Mucosa of gallbladder (tissue), 1 donor: ENCODE measurements at regions not wholly inside any gene's neighbourhood (a gene's known extent, or its start where the extent isn't known, plus 50 kb on each side); places are given as distances from the start of the nearest gene placed in this dataset.
"Not testable (repeated sequence)": the region's sequence is repeated elsewhere in the genome, so short reads cannot be mapped to it uniquely, and the experiment has no call there.

Source experiments
- DNase-seq: peaks from one replicate; pipeline ENCODE4 v3.0.0-alpha.2; 2020; ENCODE audit warnings: low spot score
- donor health status: DM: no; HTN: no; CAD: no.

GRCh38 chr10:55899472-55900147 lies 461.4 kb downstream of the ZWINT start:
- DNase-seq, result not testable (repeated sequence)

- DNase-seq, result no peak
Measured at GRCh38 chr10:55897490-55897921, 463.6 kb downstream of the ZWINT start.

DNA sequence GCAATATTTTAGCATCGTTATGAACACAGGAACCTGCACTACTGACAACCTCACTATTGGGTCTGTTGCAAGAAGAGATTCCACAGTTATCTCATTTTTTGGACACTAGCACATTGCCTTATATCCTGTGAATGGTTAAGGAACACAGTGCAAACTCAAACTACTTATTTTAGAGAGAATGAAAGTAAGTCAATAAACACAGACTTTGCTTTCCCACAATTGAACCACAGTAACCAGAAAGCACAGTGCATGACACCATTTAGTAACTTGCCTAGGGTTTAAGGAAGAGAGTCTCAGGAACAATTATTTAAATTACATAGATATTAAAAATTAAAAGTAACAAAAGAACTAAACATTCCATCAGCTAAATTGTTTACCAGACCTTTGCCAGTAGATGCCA lies 468.8 kb downstream of the ZWINT start:
- DNase-seq, result no peak

DNA sequence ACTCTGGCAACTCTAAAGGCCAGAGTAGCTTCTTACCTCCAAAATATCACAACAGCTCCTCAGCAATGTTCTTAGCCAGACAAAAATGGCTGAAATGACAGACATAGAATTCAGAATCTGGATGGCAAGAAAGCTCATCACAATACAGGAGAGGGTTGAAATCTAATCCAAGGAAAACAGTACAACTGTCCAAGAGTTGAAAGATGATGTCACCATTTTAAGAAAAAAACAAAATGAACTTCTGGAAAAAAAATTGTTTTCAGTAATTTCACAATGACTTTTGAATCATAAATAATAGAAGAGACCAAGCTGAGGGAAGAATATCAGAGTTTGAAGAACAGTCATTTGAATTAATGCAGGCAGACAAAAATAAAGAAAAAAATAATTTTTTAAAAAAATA lies 479.5 kb downstream of the ZWINT start:
- DNase-seq, result no peak

GRCh38 chr10:55873485-55873884 lies 487.6 kb downstream of the ZWINT start:
- DNase-seq, result no peak

GRCh38 chr10:55870186-55870585 lies 490.9 kb downstream of the ZWINT start:
- no peak for DNase-seq

DNA sequence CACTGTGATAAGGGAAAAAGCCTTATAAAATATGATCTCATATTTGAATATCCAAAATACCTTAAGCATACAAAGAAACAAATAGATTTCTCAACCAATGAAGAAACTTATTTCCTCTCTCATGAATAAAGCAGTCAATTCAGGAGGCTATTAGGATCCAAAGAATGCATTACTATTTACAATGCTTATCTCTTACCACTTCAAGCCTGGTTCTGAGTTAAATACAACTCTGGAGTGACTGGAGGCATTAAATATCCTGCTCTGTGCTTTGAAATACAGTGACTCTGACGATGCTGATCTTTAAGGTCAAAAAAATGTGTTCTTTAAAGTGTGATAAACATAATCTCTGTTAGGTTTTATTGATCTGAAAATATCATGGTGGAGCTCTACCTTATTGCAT lies 493.2 kb downstream of the ZWINT start:
- DNase-seq, result no peak

DNA sequence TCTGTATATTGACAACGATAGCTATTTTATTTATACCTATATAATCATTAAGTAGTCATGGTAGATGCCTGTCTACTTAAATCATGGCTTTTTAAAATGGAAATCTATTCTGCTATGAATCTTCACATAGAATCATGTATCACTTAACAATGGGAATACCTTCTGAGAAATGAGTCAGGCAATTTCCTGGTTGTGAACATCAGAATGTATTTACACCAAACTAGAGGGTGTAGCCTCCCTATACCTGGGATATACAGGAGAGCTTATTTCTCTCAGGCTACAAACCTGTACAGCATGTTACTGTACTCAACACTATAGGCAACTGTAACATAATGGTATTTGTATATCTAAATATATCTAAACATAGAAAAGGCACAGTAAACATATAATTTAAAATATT lies 502.3 kb downstream of the ZWINT start:
- DNase-seq, result no peak

DNA sequence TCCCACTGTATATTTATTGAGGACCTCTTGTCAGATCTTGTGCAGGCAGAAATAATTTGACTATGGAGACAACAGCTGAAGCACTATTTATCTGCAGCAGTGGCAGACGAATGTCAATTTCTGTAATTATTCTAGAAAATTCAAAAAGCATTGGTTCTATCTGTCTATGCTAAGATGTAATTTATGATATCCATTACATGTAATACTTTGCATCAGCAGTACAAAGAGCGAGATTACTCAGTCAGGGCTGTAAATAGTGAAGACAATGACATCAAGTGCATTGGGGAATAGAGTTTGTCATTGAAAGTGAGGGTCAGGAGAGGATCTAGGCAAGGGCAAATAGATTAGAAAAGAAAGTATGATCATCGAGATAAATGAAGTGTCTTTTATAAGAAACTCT lies 508.2 kb downstream of the ZWINT start:
- DNase-seq, result no peak

DNA sequence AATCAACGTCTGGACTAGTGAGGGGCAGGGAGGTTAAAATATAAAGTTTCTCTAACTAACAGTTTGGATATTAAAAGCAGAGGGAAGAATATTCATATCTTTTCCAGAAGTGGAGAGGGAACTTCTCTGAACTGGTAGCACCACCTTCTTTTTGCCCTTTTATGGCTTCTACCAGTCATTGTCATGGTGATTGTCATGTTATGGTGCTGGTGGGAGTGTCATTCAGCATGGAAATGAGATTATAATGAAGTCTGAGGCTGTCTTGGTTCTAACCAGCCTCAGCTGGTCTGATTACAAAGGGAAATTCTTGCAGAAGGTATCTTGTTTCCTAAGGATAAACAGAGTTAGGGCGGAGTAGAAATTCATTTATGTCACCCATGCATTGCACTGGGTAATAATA lies 523.8 kb downstream of the ZWINT start:
- DNase-seq, result no peak

GRCh38 chr10:55822096-55822495 lies 539.0 kb downstream of the ZWINT start:
- DNase-seq, result no peak

GRCh38 chr10:55820478-55820877 lies 540.6 kb downstream of the ZWINT start:
- no peak for DNase-seq

- no peak for DNase-seq
Measured at GRCh38 chr10:55820071-55820470, 541.0 kb downstream of the ZWINT start.

DNA sequence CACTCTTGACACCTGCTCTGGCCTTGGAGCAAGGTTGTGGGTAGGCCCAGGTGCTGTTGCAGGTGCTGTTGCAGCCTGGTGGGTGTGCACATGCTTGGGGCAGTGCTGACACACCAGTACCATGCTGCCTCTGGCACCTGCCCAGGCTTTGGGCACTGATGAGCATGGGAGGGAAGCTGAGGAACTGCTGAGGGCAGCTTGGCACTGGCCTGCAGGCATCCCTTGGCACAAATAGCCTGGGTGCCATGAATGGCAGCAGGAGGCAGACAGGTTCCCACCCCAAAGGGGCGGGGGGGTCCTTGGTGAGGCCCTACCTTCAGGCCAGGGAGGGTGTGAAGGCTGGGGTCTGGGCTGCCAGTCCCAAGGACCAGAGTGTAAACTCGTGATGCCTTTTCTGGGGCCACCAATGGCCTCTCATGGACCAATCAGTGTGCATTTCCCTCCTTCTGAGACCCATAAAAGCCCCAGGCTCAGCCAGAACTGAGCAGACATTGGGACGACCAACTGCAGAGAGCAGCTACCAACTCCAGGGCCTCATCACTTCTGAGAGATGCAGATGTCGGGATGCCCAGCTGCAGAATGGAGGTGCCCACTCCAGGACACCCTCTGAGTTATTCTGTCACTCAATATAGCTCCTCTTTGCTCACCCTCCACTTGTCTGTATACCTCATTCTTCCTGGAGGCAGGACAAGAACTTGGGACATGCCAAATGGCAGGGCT lies 547.4 kb downstream of the ZWINT start:
- no peak for DNase-seq

GRCh38 chr10:55803055-55803454 lies 558.0 kb downstream of the ZWINT start:
- no peak for DNase-seq

DNA sequence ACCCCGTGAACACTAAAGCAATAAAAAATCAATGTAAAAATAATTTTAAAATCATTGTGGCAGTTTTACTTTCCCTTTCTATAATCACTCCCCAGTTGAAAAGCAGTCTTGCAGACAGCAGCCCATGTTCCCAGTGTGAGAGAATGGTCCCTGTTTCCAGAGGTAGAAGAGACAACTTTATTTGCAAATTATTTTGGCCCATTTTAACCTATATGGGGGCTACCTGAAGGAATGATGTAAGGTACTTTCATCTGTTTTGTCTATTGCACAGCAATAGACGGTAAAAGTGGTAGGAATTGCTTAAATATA lies 559.8 kb downstream of the ZWINT start:
- DNase-seq, result no peak

- DNase-seq, result no peak
Measured at GRCh38 chr10:55800602-55801352, 560.3 kb downstream of the ZWINT start.

GRCh38 chr10:55793024-55793423 lies 568.0 kb downstream of the ZWINT start:
- DNase-seq, result no peak

DNA sequence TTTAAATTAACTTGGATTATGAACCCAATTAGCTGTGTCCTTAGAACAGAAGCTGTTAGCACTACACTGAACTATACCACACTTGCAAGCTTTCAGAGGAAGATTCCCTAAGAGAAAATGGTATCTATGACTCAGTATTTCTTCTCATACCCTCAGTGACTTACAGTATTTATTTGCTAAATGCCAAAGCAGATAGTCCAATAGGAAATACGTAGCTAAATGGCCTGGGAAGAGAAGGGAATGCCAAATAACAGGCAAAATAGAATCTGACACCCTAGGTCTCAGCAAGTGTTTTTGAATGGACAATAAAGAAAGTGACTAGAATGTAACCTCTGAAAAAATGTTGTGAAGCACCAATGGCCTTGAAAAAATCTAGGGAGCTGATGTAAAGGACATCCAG lies 570.8 kb downstream of the ZWINT start:
- not testable (repeated sequence) for DNase-seq

GRCh38 chr10:55786461-55787050 lies 574.5 kb downstream of the ZWINT start:
- DNase-seq, result no peak

DNA sequence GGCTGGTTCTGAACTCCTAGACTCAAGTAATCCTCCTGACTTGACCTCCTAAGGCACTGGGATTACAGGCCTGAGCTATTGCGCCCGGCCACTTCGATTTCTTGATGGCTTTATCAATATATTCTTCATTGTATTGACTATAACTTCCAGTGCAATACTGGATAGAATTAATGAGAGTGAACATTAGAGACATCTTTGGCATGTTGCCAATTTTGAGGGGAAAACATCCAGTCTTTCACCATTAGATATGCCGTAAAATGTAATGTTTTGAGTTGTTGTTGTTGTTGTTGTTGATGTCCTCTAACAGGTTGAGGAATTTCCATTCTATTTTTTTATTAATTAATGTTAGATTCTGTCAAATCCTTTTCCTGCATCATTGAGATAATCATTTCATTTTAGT lies 578.9 kb downstream of the ZWINT start:
- DNase-seq, result no peak

DNA sequence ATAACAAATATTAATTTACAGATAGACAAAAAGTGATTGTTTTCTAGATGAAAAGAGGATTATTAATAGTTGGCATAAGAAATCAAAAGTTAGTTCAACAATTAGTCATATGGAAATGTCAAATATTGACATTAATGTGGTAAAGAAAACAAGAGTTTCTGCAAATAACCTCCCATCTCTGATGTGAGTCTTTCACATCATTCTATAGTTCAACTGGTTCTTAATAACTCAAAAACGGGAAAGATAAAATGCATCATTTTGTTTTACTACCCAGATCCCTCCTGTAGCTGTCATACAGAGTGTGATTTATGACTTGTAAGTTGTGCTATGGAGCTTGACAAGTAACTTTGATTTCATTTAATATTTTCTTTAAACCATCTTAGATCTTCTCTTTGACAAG lies 594.8 kb downstream of the ZWINT start:
- no peak for DNase-seq

DNA sequence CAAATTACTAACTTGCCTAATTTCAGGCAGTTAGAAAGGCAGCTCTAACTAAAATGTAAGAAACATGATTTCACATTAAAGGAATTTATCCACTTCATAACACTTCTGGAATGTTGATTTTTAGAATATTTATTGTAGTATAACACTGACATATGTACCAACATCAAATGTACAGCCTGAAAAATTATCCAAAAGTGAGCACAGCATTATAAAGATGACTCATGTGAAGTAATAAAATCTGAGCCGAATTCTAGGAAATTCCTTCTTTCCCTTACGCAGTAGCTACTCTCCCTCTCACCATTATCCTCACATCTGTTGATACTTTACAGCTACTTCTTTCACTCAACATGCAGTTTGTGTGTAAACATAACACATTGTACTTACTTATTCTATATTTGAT lies 610.6 kb downstream of the ZWINT start:
- no peak for DNase-seq
